ENCODE measurements at regions not wholly inside any gene's neighbourhood (a gene's known extent, or its start where the extent isn't known, plus 50 kb on each side); places are given as distances from the start of the nearest gene placed in this dataset.

- no peak for DNase-seq (ENCODE audit: low read depth, low spot score)
- TF ChIP-seq GATA2 (IDR thresholded peaks at IDR 0.05; ENCODE audit: insufficient read depth, insufficient read length, low read depth, low read length) (no peak), FOS (IDR thresholded peaks at IDR 0.05; ENCODE audit: borderline replicate concordance, insufficient read depth, low read length) (no peak)
- H3K36me3 ChIP-seq (ENCODE audit: control insufficient read depth in 2 of 2, extremely low read depth in 1 of 2, insufficient read depth in 2 of 2, low read length in 2 of 2), result no peaks in the 10 kb centered on the region
- dilution Hi-C loops (cut with MboI; ENCODE audit: extremely low pct_ligation_motif_present, low sequenced_read_pairs) (no loop called here), intact Hi-C loops (cut with micrococcal nuclease) (no loop called here)
- H3K4me1 ChIP-seq (ENCODE audit: control insufficient read depth, extremely low read depth, insufficient read depth, low read length), result no peaks in the 10 kb centered on the region
- no peak overlapping the region for H3K27ac ChIP-seq (ENCODE audit: insufficient read depth, low read depth, low read length)
- H3K9ac ChIP-seq (replicated peaks; ENCODE audit: extremely low read depth, insufficient read depth, low read length), result no peak overlapping the region
- no peak overlapping the region for H3K4me2 ChIP-seq (ENCODE audit: insufficient read depth, low read length)
- H3K4me3 ChIP-seq (replicated peaks in 1 of 3; ENCODE audit: insufficient read depth in 1 of 3, low read depth in 1 of 3, low read length in 3 of 3), result no peak overlapping the region
- no peaks in the 10 kb centered on the region for H3K9me3 ChIP-seq (replicated peaks; ENCODE audit: control insufficient read depth, insufficient read depth, low read length)
- CTCF ChIA-PET, result interaction anchor here (1.1 kb wide), 1 partner anchor 13 kb away, joined by 3 read pairs; no protein-coding TSS in a partner anchor
- H3K79me2 ChIP-seq (ENCODE audit: control insufficient read depth, insufficient read depth, low read length), result no peaks in the 10 kb centered on the region
- no peaks in the 10 kb centered on the region for H3K27me3 ChIP-seq (ENCODE audit: control insufficient read depth in 2 of 2, insufficient read depth in 2 of 2, low read length in 2 of 2)
- H4K20me1 ChIP-seq (replicated peaks; ENCODE audit: control insufficient read depth, extremely low read depth, insufficient read depth, low read length), result no peaks in the 10 kb centered on the region
- no TSS peak for BruUV-seq (replicated peaks)
- POLR2A ChIA-PET, result no interaction called here
- no peak for FAIRE-seq
- H3K9me1 ChIP-seq (replicated peaks; ENCODE audit: control insufficient read depth, extremely low read depth, insufficient read depth, low read length), result no peaks in the 10 kb centered on the region
- no peak overlapping the region for H2AFZ ChIP-seq (ENCODE audit: low read depth, low read length)
Measured at GRCh38 chr15:39092354-39092753, 488.5 kb upstream of the THBS1 start.

- TF ChIP-seq POLR2AphosphoS5 (IDR thresholded peaks at IDR 0.05; ENCODE audit: insufficient read depth, low read depth, low read length), result no peak
- POLR2A ChIA-PET, result no interaction called here
- intact Hi-C loops (cut with micrococcal nuclease) (no loop called here), dilution Hi-C loops (cut with MboI; ENCODE audit: extremely low pct_ligation_motif_present, low sequenced_read_pairs) (no loop called here)
- Histone ChIP-seq H3K27me3 (ENCODE audit: control insufficient read depth in 2 of 2, insufficient read depth in 2 of 2, low read length in 2 of 2) (no peaks in the 10 kb centered on the region), H3K4me1 (ENCODE audit: control insufficient read depth, extremely low read depth, insufficient read depth, low read length) (no peaks in the 10 kb centered on the region), H3K4me3 (replicated peaks in 1 of 3; ENCODE audit: insufficient read depth in 1 of 3, low read depth in 1 of 3, low read length in 3 of 3) (no peak overlapping the region), H4K20me1 (replicated peaks; ENCODE audit: control insufficient read depth, extremely low read depth, insufficient read depth, low read length) (no peaks in the 10 kb centered on the region), H3K9ac (replicated peaks; ENCODE audit: extremely low read depth, insufficient read depth, low read length) (no peak overlapping the region), H3K4me2 (ENCODE audit: insufficient read depth, low read length) (no peak overlapping the region), H2AFZ (ENCODE audit: low read depth, low read length) (no peak overlapping the region), H3K79me2 (ENCODE audit: control insufficient read depth, insufficient read depth, low read length) (no peaks in the 10 kb centered on the region), H3K27ac (ENCODE audit: insufficient read depth, low read depth, low read length) (no peak overlapping the region), H3K9me1 (replicated peaks; ENCODE audit: control insufficient read depth, extremely low read depth, insufficient read depth, low read length) (no peaks in the 10 kb centered on the region), H3K36me3 (ENCODE audit: control insufficient read depth in 2 of 2, extremely low read depth in 1 of 2, insufficient read depth in 2 of 2, low read length in 2 of 2) (no peaks in the 10 kb centered on the region), H3K9me3 (replicated peaks; ENCODE audit: control insufficient read depth, insufficient read depth, low read length) (no peaks in the 10 kb centered on the region)
- CTCF ChIA-PET, result interaction anchor here (1.1 kb wide), 1 partner anchor 13 kb away, joined by 3 read pairs; no protein-coding TSS in a partner anchor
- FAIRE-seq (no peak), DNase-seq (ENCODE audit: low read depth, low spot score) (no peak)
- no TSS peak for BruUV-seq (replicated peaks)
Measured at GRCh38 chr15:39092761-39093160, 488.1 kb upstream of the THBS1 start.

Measured in endothelial cell of umbilical vein (primary cell).